Activated naive CD4-positive, alpha-beta T cell treated with anti-CD3 and anti-CD28 coated beads, Interleukin-2, amount 50 U/mL, for 72 hours (primary cell): ENCODE measurements at regions not wholly inside any gene's neighbourhood (a gene's known extent, or its start where the extent isn't known, plus 50 kb on each side); places are given as distances from the start of the nearest gene placed in this dataset.
"Not testable (repeated sequence)": the region's sequence is repeated elsewhere in the genome, so short reads cannot be mapped to it uniquely, and the experiment has no call there.

ENCODE experiments used
- ATAC-seq, 2 donors: fragments of 150-1000 bp; cut with Tn5 transposase; 2 replicates each; pipeline ENCODE4 v1.10.0; 2021; ENCODE audit warnings: mild to moderate bottlenecking in 2 of 2, moderate library complexity in 2 of 2
- DNase-seq, 2 donors: peaks; one replicate each; pipeline ENCODE4 v3.0.0; 2021 to 2022; ENCODE audit warnings: low spot score in 2 of 2
- H3K27ac Mint-ChIP-seq, 2 donors: one replicate each; pipeline ENCODE4 v1.8.0; 2022; ENCODE audit warnings: mild to moderate bottlenecking in 2 of 2, mixed read lengths in 2 of 2
- H3K36me3 Mint-ChIP-seq, 2 donors: one replicate each; pipeline ENCODE4 v1.8.0; 2022; ENCODE audit warnings: mixed read lengths in 2 of 2
- H3K9me3 Mint-ChIP-seq, 2 donors: one replicate each; pipeline ENCODE4 v1.8.0; 2022; ENCODE audit warnings: mixed read lengths in 2 of 2

DNA sequence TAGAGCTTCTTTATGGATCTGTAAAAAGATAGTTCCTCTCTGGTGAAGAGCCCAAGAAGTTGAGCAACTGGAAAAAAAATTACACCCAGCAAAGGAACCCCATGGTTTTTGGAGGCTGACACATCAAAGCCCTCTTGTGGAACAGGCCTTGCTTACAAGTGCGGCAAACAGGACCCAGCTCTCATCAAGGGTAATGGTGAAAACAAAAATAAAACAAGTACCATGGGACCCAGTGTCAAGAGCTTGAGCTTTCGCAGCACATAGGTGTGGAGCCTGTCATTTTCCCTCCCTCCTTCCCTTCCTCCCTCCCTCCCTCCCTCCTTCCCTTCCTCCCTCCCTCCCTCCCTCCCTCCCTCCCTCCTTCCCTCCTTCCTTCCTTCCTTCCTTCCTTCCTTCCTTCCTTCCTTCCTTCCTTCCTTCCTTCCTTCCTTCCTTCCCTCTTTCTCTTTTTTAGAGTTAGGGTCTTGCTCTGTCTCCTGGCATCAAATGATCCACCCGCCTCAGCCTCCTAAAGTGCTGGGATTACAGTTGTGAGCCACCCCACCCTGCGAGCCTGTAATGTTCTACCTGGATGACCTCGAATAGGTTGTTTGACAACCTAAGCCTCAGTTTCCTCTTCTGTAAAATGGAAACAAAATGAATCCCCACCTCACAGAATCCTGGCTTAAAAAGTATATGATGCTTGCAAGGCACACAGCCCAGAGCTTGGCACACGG lies 114.3 kb upstream of the RPH3A start:
- no peaks in the 10 kb centered on the region for H3K9me3 Mint-ChIP-seq
- ATAC-seq: no peak
- no peak overlapping the region for H3K27ac Mint-ChIP-seq
- DNase-seq: no peak
- H3K36me3 Mint-ChIP-seq: no peaks in the 10 kb centered on the region

DNA sequence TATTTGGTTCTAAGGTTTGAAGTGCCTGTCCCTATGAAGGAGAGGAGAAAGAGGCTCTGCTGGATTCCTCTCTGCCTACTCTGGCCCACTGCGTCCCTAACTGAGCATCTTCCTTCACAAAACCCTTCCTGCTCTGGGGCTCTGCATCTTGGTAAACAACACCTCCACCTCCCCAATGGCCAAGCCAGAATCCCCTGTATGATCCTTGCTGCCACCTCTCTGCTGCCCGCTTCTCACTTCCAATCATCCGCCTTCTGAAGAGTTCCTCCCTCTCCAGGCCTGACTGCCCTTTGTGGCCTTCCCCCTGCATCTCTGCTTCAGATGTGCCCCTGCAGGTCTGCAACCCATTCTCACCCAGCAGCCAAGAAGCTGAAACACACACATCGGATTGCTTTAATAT lies 110.6 kb upstream of the RPH3A start:
- H3K36me3 Mint-ChIP-seq: no peaks in the 10 kb centered on the region
- ATAC-seq: no peak
- H3K27ac Mint-ChIP-seq: no peak overlapping the region
- no peaks in the 10 kb centered on the region for H3K9me3 Mint-ChIP-seq
- DNase-seq: no peak

DNA sequence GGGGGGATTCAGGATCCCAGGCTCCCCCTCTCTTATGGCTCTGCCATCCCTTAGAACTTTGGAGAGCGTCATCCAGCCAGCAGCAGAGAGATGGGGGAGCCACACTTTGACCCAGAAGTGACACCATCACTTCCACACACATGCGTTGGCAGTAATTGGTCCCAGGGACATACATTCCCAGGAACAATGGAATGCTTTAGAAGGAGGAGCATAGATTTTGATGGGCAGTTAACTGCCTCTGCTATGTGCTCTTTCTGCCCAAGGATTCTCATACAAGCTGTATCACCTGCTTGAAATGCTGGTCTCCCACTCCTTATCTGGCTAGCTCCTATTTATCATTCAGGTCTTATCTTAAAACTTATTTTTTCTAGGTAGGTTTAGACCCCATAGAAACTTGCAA lies 109.0 kb upstream of the RPH3A start:
- Mint-ChIP-seq H3K9me3 (no peaks in the 10 kb centered on the region), H3K36me3 (no peaks in the 10 kb centered on the region), H3K27ac (no peak overlapping the region)
- DNase-seq (no peak), ATAC-seq (no peak)

DNA sequence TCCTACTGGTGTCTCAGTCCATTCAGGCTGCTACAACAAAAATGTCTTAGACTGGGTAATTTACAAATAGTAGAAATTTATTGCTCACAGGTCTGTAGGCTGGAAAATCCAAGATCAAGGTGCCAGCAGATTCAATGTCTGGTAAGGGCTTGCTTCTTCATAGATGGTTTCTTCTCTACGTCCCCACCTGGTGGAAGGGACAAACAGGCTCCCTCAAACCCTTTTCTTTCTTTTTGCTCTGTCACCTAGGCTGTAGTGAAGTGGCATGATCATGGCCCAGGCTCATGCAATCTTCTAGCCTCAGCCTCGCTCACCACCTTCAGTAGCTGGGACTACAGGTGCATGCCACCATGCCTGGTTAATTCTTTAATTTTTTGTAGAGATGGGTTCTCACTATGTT lies 106.8 kb upstream of the RPH3A start:
- Mint-ChIP-seq H3K27ac (no peak overlapping the region), H3K36me3 (no peaks in the 10 kb centered on the region), H3K9me3 (no peaks in the 10 kb centered on the region)
- no peak for ATAC-seq
- no peak for DNase-seq

DNA sequence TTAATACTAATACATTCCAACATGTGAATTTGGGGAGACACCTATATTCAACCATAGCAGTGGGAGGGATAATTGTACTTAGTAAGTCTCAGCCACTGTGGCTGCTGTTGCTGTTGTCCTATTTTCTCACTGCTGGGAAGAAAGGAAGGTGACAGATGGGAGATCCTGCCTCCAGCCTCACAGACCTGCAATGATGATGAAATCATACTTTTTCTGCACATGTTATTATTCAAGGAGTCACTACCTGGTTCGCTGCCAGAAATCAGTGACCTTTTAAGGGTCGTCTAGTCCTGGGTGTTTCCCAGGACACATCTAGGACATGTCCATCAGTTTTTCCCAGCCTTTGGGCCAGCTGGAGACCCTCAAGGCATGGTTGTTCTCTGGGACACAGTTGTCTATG lies 106.2 kb upstream of the RPH3A start:
- H3K9me3 Mint-ChIP-seq: no peaks in the 10 kb centered on the region
- no peaks in the 10 kb centered on the region for H3K36me3 Mint-ChIP-seq
- no peak overlapping the region for H3K27ac Mint-ChIP-seq
- DNase-seq: no peak
- ATAC-seq: no peak

DNA sequence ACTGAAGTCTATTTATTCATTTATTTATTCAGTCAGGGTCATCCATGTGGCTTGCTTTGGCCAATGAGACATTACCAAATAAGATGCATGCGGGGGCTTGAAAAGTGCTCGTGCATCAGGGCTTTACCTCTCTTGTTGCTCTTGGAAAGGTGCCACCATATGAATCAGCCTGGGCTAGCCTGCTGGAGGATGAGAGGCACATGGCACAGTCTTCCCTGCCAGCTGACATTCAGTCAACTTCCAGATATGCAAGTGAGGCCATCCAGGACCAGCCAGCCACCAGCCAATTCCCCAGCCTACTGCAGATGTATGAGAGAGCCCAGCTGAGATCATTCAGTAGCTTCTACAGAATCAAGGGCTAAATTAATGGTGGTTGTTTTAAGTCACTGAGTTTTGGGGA lies 105.2 kb upstream of the RPH3A start:
- DNase-seq (no peak), ATAC-seq (no peak)
- Mint-ChIP-seq H3K36me3 (no peaks in the 10 kb centered on the region), H3K9me3 (no peaks in the 10 kb centered on the region), H3K27ac (no peak overlapping the region)

DNA sequence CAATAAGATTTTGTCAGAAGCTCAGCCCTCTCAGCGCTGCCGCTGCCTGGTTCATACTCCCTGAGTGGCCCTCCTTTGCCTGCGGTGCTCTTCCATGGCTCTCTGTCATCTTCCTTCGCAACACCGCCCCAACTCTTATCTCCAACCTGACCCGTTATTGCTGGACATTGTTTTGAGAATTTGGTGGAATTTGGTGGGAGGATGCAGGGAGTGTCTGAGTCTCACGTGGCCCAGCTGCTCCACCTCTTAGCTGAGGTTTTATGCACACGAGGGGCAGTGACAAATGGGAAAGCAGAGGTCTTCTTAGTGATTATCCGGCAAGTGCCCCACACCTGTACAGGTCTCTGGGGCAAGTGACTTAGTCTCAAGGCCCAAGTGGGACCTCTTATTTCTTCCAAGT lies 97.5 kb upstream of the RPH3A start:
- Mint-ChIP-seq H3K9me3 (peaks cover 0 to 4% of the 10 kb centered on the region in 2 donors), H3K36me3 (no peaks in the 10 kb centered on the region)
- ATAC-seq: no peak

DNA sequence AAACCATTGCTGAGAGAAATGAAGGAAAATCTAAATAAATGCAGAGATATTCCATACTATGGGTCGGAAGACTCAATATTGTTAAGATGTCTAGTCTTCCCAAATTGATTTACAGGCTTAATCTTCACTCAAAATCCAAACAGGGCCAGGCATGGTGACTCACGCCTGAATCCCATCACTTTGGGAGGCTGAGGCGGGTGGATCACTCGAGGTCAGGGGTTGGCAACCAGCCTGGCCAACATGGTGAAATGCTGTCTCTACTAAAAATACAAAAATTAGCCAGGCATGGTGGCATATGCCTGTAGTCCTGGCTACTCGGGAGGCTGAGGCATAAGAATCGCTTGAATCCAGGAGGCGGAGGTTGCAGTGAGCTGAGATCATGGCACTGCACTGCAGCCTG lies 94.1 kb upstream of the RPH3A start:
- not testable (repeated sequence) for DNase-seq, H3K36me3 Mint-ChIP-seq, H3K9me3 Mint-ChIP-seq, ATAC-seq, H3K27ac Mint-ChIP-seq

More for the DNA sequence above, 97.5 kb upstream of the RPH3A start:
- DNase-seq: no peak
- no peak overlapping the region for H3K27ac Mint-ChIP-seq

DNA sequence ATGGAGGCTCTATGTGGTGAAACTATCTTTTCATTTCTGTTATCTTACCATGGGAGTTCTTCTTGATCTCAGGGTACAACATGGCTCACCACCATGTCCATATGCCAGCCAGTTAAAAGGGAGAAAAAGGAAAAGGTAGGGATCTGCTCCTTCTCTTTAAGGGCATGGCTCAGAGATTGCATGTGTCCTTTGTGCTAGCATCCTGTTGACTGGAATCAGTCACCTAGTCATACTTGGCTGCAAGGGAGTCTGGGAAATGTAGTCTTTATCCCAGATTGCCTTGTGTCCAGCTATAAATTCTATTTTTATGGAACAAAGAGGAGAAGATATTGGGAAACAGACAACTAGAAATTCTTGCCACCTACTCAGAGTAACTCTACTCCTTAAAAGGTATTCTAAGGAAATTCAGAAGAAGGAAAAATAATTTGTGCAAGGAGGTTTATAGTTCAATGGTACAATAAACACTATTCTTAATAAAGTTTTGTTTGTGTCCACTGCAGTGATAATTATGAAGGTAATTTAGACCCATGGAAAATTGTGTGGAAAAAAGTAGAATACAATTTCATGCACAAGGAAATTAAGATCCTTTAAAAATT lies 86.4 kb upstream of the RPH3A start:
- H3K9me3 Mint-ChIP-seq: no peaks in the 10 kb centered on the region
- ATAC-seq (no peak), DNase-seq (no peak)
- H3K27ac Mint-ChIP-seq: no peak overlapping the region
- no peaks in the 10 kb centered on the region for H3K36me3 Mint-ChIP-seq

DNA sequence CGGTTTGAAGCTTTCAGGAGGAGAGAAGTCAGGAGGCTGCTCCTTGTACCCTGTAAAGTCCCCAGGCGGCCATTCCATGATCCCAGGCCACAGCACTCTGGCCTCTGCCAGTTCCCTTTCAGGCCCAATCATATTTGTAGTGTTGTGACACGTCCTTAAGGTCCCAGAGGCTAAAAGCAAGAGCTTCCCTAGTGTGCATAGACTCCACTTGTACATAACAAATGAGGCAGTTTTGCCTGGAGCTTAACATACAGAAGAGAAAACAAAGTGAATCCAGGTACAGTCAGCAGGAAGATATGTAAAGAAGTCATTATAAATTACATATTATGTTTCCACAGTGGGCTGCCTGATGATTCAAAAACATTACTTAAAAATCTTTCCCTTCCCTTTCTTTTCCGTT lies 81.1 kb upstream of the RPH3A start:
- no peak for ATAC-seq
- Mint-ChIP-seq H3K27ac (no peak overlapping the region), H3K9me3 (no peaks in the 10 kb centered on the region), H3K36me3 (no peaks in the 10 kb centered on the region)
- no peak for DNase-seq

DNA sequence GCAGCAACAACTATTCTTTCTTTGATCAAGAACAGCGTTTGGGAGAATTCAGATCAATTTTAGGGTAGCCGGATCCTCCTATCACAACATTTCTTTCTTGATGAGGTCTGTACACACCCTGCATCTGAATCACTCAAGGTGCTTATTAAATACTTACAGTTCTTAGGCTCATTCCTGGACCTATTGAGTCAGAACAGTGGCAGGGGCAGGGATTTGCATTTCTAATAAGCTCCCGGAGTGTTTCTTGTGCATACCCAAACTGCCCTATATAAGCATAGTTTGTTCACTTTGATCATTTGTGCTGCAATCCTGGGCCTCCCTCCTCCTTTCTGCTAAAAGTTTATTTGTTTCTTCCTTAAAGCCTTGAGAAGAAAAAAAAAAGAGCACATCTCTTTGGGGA lies 80.5 kb upstream of the RPH3A start:
- Mint-ChIP-seq H3K27ac (no peak overlapping the region), H3K36me3 (no peaks in the 10 kb centered on the region), H3K9me3 (no peaks in the 10 kb centered on the region)
- no peak for ATAC-seq
- DNase-seq: no peak

DNA sequence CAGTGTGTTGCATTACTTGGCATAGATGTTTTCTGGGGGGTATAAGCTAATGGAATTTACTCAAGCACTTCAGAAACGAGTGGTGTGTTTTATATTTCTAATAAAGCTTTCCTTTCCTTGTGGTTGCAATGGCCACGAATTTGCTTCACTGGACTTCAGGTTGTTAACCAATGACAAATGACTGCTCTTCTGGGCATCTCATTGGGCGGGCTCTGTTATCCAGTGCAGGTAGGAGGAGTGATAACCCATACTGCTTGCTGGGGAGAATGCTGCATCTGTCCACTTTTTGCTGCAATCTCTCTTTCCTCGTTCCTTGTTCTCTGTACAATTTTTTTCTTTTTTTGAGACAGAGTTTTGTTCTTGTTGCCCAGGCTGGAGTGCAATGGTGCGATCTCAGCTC lies 80.0 kb upstream of the RPH3A start:
- DNase-seq (no peak), ATAC-seq (no peak)
- Mint-ChIP-seq H3K9me3 (no peaks in the 10 kb centered on the region), H3K36me3 (no peaks in the 10 kb centered on the region), H3K27ac (no peak overlapping the region)

DNA sequence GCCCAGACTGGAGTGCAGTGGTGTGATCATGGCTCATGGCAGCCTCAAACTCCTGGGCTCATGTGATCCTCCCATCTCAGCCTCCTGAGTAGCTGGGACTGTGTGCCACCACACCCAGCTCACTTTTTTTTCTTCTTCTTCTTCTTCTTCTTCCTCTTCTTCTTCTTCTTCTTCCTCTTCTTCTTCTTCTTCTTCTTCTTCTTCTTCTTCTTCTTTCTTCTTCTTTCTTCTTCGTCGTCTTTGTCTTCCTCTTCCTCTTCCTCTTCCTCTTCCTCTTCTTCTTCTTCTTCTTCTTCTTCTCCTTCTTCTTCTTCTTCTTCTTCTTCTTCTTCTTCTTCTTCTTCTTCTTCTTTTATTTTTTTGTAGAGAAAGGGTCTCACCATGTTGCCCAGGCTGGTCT lies 78.8 kb upstream of the RPH3A start:
- H3K9me3 Mint-ChIP-seq, H3K36me3 Mint-ChIP-seq, H3K27ac Mint-ChIP-seq, DNase-seq, ATAC-seq: not testable (repeated sequence)

DNA sequence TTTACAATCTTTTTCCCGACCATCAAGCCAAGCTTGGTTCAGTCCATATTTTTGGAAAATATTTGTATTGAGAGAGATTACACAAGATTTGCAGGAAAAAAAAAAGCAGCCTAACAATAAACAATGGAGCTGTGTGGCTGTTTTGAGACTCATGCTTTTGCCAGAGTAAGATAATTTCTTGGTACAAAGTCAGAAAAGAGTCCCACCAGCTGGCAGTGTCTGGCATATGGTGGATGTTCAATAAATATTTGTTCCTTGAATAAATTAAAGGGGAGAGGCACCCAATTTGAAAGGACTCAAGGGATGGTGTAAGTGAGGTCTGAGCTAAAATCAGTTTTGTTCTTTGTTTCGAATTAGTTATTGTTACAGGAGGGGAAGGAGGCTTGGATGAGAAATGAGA lies 78.1 kb upstream of the RPH3A start:
- no peaks in the 10 kb centered on the region for H3K9me3 Mint-ChIP-seq
- ATAC-seq: no peak
- no peak for DNase-seq
- H3K36me3 Mint-ChIP-seq: no peaks in the 10 kb centered on the region
- no peak overlapping the region for H3K27ac Mint-ChIP-seq

DNA sequence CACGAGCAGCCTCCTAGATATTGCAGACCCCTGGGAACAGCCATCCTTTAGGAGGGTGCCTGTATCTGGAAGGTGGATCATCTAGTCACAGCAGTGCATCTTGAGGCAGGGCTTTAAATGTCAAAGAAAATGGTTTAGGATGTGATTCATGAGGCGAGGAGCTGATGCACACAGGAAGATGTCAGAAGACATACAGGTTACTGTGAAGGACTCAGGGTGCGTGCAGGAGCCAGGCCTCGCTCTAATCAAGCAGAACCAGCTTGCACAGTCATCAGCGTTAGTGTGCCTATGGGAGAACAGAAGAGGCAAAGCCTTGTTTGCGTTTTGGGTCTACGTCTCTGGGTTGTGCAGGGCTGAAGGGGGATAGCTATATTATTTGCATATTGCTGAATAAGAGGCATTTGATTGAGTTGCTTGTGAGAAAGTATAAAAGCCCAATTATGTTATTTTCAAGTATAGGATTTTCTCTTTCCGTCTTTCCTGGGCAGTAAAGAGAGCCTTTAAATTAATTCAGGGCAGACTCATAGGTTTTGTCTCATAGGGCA lies 77.3 kb upstream of the RPH3A start:
- ATAC-seq (peak in 1 of 2 donors; percentile 70), DNase-seq (no peak)
- Mint-ChIP-seq H3K36me3 (no peaks in the 10 kb centered on the region), H3K9me3 (no peaks in the 10 kb centered on the region), H3K27ac (no peak overlapping the region)

DNA sequence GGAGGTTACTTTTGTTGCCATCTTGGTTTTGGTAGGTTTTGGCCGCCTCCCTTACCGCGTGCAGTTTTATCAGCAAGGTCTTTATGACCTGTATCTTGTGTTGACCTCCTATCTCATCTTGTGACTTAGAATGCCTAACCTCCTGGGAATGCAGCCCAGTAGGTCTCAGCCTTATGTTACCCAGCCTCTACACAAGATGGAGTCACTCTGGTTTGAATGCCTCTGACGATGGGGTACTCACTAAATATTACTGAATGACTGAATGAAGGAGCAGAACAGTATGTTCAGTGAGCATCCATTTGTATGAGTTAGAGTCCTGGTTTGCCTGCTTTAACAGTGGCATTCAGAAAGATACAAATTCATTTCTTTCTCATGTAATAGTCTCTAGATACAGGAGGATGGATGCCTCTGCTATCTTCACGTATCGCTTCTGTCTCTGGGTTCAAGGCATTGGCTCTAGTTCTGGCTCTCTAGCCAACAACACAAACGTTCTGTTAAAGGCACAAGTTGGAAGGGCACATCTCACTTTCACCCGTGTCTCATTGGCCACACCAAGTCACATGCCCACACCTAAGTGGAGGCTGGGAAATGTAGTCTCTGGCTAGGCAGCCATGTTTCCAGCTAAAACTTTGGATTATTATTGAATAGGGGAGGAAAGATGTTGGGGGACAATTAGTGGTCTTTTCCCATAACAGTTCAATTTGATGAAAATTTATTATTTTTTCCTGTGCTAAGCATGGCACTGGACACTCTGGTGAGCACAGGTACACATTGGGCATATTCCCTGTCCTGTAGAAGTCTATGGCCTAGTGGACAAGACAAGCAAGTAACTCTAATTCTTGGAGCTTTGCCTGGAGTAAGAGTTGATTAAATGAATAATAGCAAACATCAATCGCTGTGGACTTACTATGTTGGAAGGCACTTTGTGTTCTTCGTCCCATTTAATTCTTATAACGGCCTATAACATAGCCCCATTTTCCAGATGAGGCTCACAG lies 75.2 kb upstream of the RPH3A start:
- no peak for DNase-seq
- H3K9me3 Mint-ChIP-seq: no peaks in the 10 kb centered on the region
- no peak overlapping the region for H3K27ac Mint-ChIP-seq
- H3K36me3 Mint-ChIP-seq: no peaks in the 10 kb centered on the region
- ATAC-seq: peak in 1 of 2 donors; percentile 73

DNA sequence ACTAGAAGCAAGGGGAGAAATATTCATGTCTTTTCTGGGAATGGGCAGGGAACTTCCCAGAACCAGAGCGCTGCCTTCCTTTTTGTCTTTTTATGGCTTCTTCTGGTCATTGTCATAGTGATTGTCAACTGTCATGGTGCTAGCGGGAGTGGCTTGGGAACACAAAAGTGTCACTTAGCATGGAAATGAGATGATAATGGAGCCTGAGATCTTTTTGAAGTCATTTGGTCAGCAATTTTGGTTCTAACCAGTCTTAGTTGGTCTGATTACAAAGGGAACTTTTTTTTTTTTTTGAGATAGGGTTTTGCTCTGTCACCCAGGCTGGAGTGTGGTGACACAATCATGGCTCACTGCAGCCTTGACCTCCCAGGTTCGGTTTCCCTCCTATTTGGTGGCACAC lies 62.7 kb upstream of the RPH3A start:
- Mint-ChIP-seq H3K36me3 (no peaks in the 10 kb centered on the region), H3K27ac (no peak overlapping the region)
- no peak for DNase-seq

More for the DNA sequence above, 62.7 kb upstream of the RPH3A start:
- ATAC-seq: no peak
- no peaks in the 10 kb centered on the region for H3K9me3 Mint-ChIP-seq
